ENCODE measurements at regions not wholly inside any gene's neighbourhood (a gene's known extent, or its start where the extent isn't known, plus 50 kb on each side); places are given as distances from the start of the nearest gene placed in this dataset.

DNA sequence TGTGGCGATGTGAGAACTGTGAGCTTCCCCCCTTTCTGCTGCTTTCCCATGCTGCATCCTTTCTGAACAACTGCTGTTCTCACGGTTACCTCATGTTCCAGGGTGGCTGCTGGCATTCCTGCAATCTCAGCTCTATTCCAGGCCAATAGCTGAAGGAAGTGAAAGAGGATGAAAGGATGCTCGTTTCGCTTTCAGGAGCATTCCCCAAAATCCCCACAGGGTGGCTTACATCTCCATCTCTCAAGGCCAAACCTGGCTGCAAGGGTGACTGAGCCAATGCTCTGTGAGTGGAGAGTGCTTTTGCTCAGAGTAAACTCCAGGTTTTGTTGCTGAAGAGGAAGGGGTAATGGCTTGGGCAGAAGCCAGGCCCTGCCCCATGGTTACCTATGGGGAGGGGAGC, 848.2 kb downstream of the BRD1 start:
- Histone ChIP-seq H3K27ac (no peak overlapping the region), H3K4me3 (no peak overlapping the region), H3K36me3 (ENCODE audit: insufficient read depth, low read length) (no peaks in the 10 kb centered on the region), H3K9ac (ENCODE audit: insufficient read length) (no peak overlapping the region), H3K9me3 (ENCODE audit: low read depth, low read length) (no peaks in the 10 kb centered on the region)
- TF ChIP-seq FOXP2 (optimal IDR thresholded peaks at IDR 0.05; ENCODE audit: control extremely low read depth, extremely low read length, insufficient read depth) = no peak
- no peak for TF ChIP-seq POLR2AphosphoS5 (IDR thresholded peaks at IDR 0.05; ENCODE audit: borderline replicate concordance, low read depth, low read length)
- no peak for TF ChIP-seq EZH2 (IDR thresholded peaks at IDR 0.05)
- DNase-seq (ENCODE audit: low read depth, low spot score) = no peak

DNA sequence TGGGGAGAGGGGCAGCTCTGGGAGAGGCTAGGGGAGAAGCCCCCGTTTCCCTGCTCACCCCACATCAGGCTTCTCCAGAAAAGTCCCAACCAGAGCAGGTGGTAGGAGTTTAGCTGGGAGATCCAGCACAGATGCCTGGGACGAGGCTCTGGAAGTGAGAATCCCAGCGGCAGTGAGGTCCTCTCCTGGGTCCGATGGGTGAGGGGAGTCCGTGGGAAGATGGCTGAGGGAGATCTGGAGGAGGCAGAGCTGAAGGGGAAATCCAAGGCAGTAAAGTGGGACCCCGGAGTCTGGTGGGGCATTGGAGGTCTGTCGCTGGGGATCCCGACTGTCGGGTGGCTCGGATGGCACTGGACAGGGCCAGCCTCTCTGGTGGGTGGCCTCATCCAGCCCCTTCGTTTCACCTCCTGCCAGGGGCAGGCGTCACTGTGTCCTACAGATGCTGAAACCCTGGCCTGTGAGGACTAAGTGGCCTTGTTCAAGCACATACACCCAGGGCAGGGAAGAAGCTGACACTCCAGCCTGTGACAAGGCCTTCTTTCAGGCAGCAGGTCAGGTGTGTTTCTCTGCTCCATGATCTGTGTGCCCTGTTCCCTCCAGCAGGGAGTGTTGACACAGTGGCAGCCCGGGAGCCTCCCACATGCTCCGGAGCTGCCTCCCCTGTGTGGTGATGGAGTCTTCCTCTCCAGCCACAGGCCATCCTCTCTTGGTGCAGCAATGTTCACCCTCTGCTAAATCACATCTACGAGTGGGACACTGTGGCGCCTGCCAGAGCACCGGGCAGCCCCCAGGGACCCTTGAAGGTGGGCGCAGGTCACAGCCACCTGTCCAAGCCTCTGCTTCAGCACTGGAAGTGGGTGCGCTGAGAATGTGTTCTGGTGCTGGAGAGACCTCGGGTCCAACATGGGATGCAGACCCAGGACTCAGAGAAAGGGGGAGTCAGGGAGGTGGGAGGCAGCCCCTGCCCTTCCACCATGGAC, 850.8 kb downstream of the BRD1 start:
- Histone ChIP-seq H3K4me3 (no peak overlapping the region), H3K27ac (peak overlapping the region; percentile 79), H3K9me3 (ENCODE audit: low read depth, low read length) (no peaks in the 10 kb centered on the region), H3K36me3 (ENCODE audit: insufficient read depth, low read length) (no peaks in the 10 kb centered on the region), H3K9ac (ENCODE audit: insufficient read length) (no peak overlapping the region)
- no peak for TF ChIP-seq FOXP2 (optimal IDR thresholded peaks at IDR 0.05; ENCODE audit: control extremely low read depth, extremely low read length, insufficient read depth)
- TF ChIP-seq EZH2 (IDR thresholded peaks at IDR 0.05) = no peak
- TF ChIP-seq POLR2AphosphoS5 (IDR thresholded peaks at IDR 0.05; ENCODE audit: borderline replicate concordance, low read depth, low read length) = no peak
- no peak for DNase-seq (ENCODE audit: low read depth, low spot score)

DNA sequence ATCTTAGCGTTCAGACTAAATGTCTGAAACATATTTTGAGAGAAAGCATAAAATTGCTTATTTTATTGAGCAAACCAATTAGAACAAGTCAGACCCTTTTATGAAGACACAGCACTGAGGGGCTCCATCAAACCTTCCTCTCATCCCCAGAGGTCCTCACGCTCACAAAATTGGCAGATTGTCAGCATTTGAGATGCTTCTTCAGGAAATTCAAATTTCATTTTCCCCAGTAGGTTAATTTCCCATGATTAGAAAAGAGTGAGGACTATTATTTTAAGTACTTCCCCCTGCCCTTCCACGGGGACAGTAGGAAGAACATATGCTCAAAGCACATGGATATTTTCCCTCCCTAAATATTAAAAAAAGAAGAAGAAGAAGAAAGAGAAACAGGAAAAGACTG, 851.8 kb downstream of the BRD1 start:
- no peak overlapping the region for H3K9ac ChIP-seq (ENCODE audit: insufficient read length)
- H3K36me3 ChIP-seq (ENCODE audit: insufficient read depth, low read length) = no peaks in the 10 kb centered on the region

DNA sequence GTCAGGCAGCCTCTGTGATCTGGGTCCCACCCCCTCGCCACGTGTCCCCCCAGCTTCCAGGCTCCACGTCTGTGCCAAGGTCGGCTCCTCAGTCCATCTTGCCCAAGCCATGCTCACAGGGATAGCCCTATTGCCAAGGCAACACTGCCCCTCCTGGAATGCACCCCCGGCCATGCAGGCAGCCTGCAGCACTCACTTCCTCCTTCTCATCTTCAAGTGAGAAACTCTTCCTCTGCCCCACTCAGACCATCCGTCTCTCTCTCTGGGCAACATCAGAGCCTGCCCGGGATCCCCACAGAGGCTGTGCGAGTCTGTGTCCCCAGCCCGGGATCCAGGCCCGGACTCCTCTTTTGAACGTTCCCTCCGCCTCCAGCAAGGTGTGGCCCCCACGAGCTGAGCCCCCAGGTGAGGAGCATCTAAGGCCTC, 852.3 kb downstream of the BRD1 start:
- no peaks in the 10 kb centered on the region for H3K36me3 ChIP-seq (ENCODE audit: insufficient read depth, low read length)
- TF ChIP-seq POLR2AphosphoS5 (IDR thresholded peaks at IDR 0.05; ENCODE audit: borderline replicate concordance, low read depth, low read length) (no peak), FOXP2 (optimal IDR thresholded peaks at IDR 0.05; ENCODE audit: control extremely low read depth, extremely low read length, insufficient read depth) (no peak), EZH2 (IDR thresholded peaks at IDR 0.05) (no peak)
- H3K27ac ChIP-seq = peak overlapping the region; percentile 79
- no peak for DNase-seq (ENCODE audit: low read depth, low spot score)
- H3K9me3 ChIP-seq (ENCODE audit: low read depth, low read length) = no peaks in the 10 kb centered on the region
- H3K4me3 ChIP-seq = no peak overlapping the region
- H3K9ac ChIP-seq (ENCODE audit: insufficient read length) = no peak overlapping the region

More for the DNA sequence above, 851.8 kb downstream of the BRD1 start:
- Histone ChIP-seq H3K9me3 (ENCODE audit: low read depth, low read length) (no peaks in the 10 kb centered on the region), H3K4me3 (no peak overlapping the region), H3K27ac (peak overlapping the region; percentile 79)
- TF ChIP-seq POLR2AphosphoS5 (IDR thresholded peaks at IDR 0.05; ENCODE audit: borderline replicate concordance, low read depth, low read length) (no peak), EZH2 (IDR thresholded peaks at IDR 0.05) (no peak), FOXP2 (optimal IDR thresholded peaks at IDR 0.05; ENCODE audit: control extremely low read depth, extremely low read length, insufficient read depth) (no peak)
- DNase-seq (ENCODE audit: low read depth, low spot score) = peak; percentile 60

DNA sequence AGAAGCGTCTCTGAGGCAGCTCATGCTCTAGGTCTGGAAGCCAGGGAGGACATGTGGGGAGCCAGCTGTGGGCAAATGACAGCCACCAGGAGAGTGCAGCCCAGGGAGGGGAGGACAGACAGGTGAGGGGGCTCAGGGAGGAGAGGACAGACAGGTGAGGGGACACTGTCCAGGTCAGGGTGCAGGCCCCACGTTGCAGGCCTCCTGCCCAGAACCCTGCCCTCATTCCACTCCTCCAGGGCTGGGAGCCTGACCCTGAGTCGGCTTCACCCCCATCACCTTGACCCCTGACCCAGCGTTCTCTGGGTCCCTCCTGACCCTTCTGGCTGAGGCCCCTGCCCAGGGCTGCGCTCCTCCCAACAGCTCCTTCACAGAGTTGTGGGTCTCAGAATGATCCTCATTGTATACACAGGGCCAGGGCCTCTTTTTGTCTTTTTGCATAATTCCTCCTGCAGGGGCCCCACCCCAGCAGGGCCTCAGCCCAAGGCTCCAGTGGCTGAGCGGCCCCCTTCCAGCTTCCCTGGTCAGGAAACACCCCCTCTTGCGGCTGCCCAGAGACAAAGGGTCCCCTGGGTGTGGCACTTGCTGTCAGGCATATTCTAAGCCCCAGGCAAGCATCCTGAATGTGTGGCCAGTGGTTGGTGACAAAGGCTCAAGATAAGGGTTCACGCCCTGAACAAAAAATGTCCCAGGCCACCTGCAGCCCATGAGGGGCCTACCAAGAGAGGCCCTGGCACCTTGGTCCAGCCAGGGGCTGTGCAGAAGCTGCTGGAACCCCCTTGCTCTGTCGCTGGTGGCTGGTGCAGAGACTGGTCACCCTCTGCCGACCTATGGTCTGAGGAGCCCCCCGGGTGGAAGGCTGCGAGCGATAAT, 853.0 kb downstream of the BRD1 start:
- Histone ChIP-seq H3K9ac (ENCODE audit: insufficient read length) (no peak overlapping the region), H3K27ac (no peak overlapping the region), H3K9me3 (ENCODE audit: low read depth, low read length) (no peaks in the 10 kb centered on the region), H3K36me3 (ENCODE audit: insufficient read depth, low read length) (no peaks in the 10 kb centered on the region), H3K4me3 (no peak overlapping the region)
- DNase-seq (ENCODE audit: low read depth, low spot score) = no peak
- no peak for TF ChIP-seq POLR2AphosphoS5 (IDR thresholded peaks at IDR 0.05; ENCODE audit: borderline replicate concordance, low read depth, low read length)
- TF ChIP-seq FOXP2 (optimal IDR thresholded peaks at IDR 0.05; ENCODE audit: control extremely low read depth, extremely low read length, insufficient read depth) = no peak
- TF ChIP-seq EZH2 (IDR thresholded peaks at IDR 0.05) = no peak

DNA sequence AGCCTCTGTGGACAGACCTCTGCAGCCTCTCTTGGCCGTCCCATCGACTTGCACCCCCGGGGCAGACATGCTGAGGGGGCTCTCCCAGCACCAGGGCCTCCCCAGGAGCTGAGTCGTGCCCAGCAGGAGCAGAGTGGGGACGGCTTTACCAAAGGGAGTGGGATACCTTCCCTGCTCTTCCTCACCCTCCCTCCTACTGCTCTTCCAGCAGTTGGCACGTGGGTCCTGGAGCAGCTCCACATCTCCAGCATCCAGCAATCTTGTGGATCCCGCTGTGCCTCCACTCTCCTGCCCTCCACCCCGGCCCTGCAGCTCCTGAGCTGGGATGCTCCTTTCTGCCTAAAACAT, 854.0 kb downstream of the BRD1 start:
- Histone ChIP-seq H3K27ac (no peak overlapping the region), H3K4me3 (no peak overlapping the region), H3K9me3 (ENCODE audit: low read depth, low read length) (no peaks in the 10 kb centered on the region), H3K9ac (ENCODE audit: insufficient read length) (no peak overlapping the region), H3K36me3 (ENCODE audit: insufficient read depth, low read length) (no peaks in the 10 kb centered on the region)
- no peak for DNase-seq (ENCODE audit: low read depth, low spot score)
- no peak for TF ChIP-seq FOXP2 (optimal IDR thresholded peaks at IDR 0.05; ENCODE audit: control extremely low read depth, extremely low read length, insufficient read depth)
- no peak for TF ChIP-seq EZH2 (IDR thresholded peaks at IDR 0.05)

DNA sequence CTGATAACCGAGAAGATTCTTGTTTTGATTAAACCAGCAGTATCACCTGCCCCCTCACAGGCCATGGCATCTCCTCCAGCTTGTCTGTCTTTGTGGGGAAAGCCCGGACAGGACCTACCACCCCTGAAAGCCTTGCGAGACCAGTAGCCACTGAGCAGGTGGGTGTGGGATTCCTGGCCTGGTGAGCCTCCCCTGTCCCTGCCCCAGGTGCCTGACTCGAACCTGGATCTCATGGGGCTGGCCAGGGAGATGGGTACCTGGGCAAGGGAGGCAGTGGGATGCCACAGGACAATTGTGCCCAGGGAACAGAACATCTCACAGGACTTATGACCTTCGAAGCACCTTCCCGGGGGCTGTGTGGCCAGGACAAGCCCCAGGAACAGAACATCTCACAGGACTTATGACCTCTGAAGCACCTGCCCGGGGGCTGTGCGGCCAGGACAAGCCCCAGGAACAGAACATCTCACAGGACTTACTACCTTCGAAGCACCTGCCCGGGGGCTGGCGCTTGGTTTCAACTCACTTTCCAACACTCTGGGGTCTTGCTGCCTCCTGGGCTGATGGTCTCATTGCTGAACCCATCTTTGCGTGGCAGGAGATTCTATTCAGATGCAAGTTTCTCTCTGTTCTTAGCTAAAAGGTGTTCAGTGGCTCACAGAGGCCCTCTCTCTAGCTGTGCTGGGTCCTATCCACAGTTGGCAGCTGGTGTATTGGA, 854.5 kb downstream of the BRD1 start:
- no peak for DNase-seq (ENCODE audit: low read depth, low spot score)
- no peak overlapping the region for H3K27ac ChIP-seq
- no peak overlapping the region for H3K9ac ChIP-seq (ENCODE audit: insufficient read length)
- H3K9me3 ChIP-seq (ENCODE audit: low read depth, low read length) = no peaks in the 10 kb centered on the region
- H3K4me3 ChIP-seq = no peak overlapping the region
- TF ChIP-seq EZH2 (IDR thresholded peaks at IDR 0.05) = no peak
- no peak for TF ChIP-seq FOXP2 (optimal IDR thresholded peaks at IDR 0.05; ENCODE audit: control extremely low read depth, extremely low read length, insufficient read depth)
- H3K36me3 ChIP-seq (ENCODE audit: insufficient read depth, low read length) = no peaks in the 10 kb centered on the region
